LoVo (cell line): ENCODE measurements at regions not wholly inside any gene's neighbourhood (a gene's known extent, or its start where the extent isn't known, plus 50 kb on each side); places are given as distances from the start of the nearest gene placed in this dataset.

Experiments used
- DNase-seq: peaks from one replicate; pipeline ENCODE4 v3.0.0-alpha.2; 2016; ENCODE audit warnings: low spot score

DNA sequence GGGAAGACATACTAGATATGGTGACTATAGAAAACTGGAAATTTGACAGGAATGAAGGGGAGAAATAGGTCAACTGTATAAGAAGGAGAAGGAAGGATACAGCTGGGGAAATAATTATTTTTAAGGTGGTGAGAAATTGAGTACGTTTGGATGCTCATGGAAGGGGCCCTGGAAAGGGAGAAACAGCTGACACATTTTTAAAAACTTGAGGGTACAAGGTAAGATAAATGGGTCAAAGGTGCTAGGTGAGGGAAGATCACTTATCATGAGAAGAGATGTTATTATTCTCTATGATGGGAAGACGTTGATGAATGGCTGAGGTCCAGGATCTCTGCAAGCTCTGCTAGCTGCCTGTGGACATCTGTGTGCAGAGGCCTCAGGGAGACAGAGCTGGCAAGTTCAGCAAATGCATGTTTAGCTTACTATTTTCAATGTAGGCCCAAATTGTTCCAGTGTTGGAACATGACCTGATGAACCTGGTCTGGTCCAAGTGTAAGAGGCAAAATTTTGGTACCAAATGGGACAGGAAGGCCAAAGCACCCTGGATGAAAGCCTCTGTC lies 181.7 kb downstream of the MTRR start:
- DNase-seq: no peak

DNA sequence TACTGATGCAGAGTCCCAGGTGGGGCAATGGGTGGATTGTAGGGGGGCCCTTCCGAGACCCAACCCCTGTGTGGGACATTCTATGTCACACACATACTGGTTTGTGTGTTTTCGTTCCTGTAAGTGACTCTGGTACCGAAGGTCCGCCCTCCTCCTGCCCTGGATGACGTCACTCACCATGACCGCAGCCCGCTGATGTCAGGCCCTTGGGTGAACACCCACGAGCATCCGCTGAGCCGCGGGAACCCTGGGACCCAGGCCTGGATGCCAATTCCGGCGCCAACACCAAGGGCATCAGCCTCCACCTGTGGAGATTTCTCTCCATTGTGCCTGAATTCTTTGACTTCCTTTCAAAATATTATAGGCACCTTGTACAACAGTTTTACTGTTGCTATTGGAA lies 184.3 kb downstream of the MTRR start:
- no peak for DNase-seq

DNA sequence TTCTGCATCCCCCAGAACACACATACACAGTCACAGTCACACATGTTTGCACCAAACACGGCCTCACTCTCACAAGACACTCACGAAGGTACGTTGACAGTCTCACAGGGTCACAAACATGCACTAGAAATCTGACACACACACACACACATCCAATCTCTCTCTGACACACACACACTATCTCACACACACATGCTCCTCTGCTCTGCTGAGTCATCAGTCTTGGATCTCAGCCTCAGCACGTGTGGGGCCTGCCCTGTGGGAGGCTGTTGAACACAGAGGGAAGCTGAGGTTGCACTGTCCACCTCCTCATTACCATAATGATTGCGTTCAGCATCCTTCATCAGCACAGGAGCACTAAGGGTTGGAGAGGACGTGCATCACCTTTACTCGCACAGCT lies 188.8 kb downstream of the MTRR start:
- no peak for DNase-seq

DNA sequence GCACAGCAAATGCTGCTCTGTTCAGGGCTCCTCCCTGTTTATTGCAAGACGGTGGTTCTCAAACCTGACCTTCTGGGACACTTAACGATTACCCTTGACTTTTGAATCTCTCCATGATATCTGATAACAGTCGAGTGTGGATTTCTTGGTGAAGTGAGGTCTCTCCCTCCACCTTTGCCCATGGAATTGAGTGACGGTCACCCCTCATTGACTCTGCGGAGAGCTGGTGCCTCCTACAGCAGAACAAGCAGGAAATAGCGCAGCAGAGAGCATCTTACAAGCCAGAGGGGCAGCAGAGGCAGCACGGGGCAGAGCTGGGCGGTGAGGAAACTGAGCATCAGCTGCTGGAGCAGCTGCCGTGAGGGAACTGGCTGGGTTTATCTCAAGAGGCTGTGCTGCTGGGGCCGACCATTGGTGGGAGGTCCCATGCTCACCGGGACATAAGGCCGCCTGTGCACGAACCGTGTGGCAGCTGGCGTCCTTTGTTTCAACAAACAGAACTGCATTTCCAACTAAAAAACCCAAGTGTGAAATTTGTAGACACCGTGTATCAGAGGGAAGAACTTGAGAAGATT lies 189.8 kb downstream of the MTRR start:
- no peak for DNase-seq

DNA sequence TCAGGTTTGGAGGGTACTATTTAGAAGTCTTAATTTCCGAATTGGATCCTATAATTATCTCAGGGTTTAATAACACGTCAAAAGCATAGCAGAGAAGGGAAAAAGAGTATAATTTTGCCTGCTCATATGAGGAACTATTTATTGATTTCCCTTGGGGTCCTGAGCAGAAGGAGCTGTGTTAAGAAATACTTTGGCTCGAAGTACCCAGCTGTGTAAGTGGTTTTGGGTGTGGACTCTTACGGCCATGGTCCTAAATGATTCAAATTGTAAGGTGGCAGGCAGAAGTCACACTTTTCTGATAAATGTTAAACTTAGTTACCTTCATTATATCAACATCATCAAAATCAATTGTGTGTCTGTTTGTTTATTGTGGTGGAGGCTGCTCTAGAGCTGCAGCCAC lies 190.4 kb downstream of the MTRR start:
- DNase-seq: no peak

DNA sequence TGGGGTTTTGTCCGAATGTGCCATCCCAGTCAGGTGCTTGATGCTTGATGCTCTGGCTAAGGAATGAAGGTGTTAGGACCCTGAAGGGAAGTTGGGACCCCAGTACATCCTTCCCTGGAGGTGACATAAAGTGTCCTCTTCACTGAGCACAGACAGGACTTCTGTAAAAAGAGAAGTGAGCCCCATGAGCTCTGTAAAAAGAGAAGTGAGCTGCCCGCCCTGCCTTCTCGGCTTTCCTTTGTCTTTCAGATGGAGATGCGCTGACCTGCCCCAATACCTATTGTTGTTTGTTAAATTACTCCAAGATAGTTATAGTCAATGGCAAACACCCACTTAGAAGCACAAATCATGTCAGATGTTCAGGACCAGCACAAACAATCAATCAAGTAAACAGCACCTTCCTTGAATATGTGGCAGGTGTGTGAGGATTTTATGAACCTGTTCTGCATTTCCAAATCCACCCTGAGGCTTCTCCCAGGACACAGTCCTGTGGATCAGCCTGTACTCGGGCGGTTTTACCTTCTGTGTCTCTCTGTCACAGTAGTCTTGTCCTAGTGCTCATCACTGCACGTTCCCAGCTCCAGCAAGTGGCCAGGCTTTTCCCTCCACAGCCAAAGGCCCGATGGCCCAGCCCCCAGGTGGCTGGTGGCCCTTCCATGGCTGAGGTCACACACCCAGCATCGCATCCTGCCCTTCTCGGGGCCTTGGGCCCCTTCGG lies 191.4 kb downstream of the MTRR start:
- no peak for DNase-seq

DNA sequence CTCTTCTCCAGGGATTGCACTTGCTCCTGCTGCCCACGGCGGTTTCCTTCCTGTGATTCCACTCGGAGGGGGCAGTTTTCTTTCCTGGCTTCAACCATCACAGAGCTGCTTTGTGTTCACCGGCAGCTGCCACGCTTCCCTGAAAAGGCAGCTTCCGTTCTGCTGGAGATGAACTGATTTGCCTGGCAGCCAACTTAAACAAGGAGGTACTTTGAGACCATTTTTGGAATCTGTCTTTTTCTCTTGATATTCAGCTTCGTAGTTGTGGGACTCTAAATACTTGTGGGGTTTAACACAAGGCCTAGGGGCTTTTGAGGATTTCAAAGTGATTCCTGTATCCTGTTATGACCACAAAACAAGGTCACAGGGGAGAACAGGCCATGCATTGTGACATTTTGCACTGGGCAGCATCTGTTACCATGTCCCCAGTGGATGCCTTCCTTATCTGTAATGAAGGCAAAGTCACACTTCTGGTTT lies 192.0 kb downstream of the MTRR start:
- no peak for DNase-seq

DNA sequence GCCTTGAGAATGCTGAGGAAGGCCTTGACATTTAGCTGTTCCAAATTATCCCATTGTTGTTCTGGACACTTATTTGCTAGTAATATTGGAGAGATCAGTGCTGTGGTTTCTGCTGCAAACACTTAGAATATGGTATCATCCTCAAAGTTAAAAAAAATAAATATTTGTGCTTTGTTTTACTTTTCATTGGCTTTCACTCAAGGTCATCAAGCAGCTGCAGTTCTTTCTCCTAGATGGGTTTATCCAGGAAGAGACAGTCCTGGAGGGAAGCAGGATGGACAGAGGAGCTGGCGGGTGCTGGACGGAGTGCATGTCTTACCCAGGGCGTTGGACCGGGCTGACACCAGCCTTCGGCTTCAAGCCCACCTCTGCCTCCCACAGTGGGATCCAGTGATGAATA lies 193.6 kb downstream of the MTRR start:
- DNase-seq: no peak

DNA sequence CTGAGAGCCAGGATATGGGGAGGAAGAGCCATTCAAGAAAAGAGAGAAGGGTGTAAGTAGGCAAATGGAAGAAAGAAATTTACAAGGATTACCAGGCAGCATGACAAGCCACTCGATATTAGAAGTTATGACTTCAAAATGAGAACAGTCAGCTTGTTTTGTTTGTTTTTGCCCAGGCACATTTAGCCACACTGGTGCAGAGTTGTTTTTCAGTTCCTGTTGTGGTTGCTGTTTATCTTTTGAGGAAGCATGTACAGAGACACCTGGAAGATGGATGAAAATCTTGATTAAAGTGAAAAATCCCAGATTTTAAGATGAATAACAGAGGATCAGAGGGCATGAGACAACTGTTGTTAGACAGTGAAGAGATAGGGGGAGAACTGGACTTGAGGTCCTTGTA lies 199.1 kb downstream of the MTRR start:
- DNase-seq: no peak

DNA sequence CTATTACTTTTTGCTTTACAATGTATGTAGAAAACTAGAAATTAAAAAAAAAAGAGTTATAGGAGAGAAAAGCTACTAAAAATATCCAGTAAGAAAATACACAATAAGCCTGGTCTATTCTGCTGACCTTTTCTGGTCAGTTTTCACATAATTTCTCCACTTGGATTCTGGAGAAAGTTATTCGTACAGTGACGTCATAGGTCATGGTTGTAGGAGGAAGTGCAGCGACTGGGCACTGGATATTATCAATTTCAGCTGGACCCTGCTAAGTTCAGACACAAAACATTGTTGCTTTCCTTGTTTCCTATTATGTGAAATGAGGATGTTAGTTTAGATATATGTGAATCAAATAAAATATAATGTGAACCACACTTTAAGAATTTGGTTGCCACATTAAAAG lies 201.2 kb downstream of the MTRR start:
- no peak for DNase-seq

DNA sequence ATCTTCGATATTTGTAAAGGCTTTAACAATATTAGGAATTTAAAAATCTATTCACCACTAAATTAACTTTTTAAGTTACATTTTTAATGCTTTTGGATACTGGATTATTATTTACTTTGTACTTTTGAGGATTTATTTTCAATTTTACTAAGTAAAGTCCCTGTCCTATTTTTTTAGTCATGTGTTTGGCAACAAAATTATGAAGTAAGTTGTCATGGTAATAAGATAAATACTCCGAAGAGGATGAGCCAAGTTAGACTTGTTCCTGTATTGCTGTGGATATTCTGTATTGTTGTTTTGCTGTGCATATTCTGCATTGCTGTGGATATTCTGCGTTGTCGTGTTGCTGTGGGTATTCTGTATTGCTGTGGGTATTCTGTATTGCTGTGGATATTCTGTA lies 210.1 kb downstream of the MTRR start:
- DNase-seq: no peak

DNA sequence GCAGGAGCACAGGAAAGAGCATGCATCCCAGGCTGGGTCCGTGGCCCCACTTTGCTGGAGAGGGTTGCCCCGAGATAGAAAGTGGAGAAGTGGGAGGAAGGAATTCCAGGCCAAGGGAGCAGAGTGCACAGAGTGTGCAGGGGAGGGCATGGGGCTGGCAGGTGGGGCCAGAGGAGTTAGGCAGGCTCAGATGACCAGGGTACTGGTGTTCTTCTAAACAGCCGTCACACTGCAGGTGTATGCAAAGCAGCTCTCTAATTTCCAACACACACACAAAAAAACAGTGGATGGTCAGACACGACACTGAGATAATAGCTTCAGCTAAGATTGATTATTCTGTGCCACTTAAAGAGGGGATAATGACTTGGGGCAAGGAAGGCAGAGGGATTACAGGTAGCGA lies 212.2 kb downstream of the MTRR start:
- no peak for DNase-seq

DNA sequence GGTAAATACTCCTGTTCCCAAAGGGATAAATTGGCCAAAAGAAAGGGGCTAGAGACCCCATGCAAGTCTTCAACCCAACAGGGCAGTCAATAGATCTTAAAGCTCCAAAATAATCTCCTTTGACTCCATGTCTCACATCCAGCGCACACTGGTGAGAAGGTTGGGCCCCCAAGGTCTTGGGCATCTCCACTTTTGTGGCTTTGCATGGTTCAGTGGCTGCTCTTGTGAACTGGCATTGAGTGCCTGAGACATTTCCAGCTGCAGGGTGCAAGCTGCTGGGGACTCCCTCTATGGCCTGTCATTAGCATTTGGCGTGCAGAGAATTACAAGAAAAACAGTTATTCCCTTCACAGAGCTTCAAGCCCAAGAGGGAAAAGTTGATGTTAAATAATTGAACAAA lies 224.7 kb downstream of the MTRR start:
- DNase-seq: no peak

DNA sequence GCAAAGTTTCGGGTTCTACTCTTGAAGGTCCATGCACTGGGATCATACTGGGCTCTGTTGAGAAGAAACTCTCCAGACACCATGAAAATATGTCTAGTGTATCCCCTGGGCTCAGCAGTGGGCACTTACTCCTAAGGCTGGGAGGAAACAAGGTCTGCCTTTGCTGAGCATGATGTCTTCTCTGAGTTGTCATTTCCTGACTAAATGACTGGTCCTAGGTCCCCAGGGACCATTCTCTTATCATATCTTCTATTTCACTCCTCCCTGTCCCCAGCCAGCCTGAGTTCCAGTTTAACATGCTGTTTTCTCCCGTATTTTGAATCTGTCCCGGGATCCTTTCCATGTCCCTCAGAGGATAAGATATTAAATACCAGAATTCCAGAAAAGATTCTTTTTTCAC lies 225.4 kb downstream of the MTRR start:
- DNase-seq: no peak

DNA sequence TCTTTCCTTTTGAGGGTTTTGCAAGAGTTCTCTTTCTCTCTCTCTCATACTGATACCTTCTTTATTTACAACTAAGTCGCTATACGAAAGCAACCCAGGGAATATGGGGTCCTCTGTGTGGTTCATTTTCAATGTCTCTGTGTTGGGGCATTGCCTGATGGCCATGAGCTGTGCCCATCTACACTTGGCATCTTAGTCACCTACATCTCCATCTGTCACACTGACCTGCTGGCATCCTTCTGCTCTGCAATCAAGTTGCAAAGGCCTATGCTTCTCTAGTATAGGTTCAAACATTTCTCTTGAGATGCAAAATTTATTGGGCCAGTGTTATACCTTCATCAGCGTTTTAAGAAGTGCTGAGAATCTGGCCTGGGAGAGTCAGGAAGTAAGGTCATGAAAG lies 228.2 kb downstream of the MTRR start:
- DNase-seq: no peak

DNA sequence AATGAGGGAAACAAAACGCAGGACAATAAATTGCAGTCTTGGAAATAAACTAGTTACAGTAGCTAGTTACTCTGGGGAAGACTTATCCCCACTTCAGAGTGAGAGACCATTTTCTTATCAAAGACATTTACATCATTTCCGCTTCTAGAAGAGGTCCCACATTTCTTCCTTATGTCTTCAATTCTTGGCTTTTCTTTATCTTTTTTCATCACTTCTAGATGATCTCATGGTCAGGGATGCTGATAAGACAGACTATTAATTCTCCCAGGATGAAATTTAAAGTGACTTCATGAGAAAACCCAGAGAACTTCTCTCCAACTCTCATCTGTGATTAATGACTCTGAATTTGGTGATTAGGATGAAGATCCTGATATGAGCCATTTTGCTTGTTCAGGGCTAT lies 229.1 kb downstream of the MTRR start:
- DNase-seq: no peak

DNA sequence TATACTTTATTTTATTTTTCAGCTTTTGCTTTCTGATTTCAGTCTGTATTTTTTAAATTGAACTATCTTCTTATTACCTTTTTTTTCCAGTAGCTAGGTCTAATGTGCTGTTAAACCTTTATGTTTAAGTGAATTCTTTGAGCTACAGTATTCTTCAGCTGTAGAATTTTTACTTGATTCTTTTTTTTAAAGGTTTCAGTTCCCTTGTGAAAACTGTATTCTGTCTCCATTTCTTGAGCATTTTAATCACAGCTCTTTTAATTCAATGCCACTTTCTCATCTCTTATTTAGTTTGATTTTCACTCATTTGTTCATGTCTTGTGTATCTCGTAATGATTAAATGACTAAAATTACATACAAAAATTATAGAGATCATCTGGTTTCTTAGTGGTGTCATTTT lies 233.8 kb downstream of the MTRR start:
- no peak for DNase-seq

DNA sequence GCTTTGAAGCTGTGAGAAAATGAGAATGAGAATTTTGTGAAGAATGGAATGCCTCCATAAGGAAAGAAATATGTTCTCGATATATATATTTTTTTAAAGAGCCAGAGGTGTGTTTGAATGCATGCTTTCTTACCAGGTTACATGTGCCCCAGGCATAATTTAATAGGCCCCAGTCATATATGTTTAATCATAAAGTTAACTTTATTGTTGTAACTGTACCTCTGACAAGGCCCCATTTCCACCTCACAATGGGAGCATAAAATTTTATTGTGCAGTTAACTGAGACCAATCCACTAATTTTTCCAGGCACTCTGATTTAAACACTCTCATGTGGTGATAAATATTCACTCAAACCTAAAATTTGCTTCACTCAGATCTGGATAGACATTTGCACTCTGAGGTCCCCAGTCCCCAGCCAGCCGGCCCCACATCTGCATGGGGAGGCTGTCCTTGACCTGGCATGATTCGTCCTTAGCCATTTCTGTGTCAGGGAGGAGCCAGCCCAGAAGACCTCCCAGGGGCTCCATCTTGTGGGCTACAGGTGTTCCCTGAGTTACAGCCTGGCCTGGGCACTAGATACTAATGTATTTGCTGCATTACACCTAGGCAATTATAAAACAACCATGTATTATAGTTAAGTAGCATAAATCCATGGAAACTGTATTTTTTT lies 245.8 kb downstream of the MTRR start:
- DNase-seq: no peak

DNA sequence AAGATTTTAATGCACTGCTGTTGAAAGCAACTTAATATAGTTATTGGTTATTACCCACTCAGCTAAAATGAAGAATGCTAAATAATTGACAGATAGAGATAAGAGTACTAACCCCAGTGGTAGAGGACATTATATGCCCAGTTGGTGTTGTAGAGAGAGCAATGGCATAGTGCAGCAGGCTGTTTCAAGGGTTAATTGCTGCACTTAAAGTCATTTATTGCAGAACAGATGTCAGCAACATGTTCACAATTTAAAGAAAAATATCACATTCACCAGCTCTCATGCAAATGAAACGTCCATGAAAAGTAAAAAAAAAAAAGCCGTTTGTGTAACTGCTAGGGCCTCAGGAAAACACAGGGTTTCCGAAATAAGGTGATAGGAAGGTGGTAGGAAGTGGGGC lies 254.6 kb downstream of the MTRR start:
- DNase-seq: no peak

DNA sequence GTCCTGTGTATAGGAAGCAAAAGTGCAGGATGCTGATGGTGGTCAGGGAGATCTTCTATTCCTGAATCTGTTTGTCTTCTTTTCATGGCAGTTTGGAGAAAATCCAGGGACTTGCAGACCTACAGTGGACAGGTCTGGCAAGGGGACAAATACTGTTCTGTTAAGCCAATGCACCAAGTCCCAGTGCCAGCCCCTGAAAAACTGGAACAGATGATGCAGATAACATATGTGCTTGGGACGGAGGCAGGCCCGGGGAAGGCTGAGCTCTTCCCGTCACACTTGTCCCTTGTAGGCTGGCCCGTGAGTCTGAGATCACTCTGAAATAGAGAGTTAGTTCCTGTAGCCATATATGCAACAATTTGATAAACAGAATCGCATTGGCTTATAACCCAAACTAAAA lies 265.7 kb downstream of the MTRR start:
- DNase-seq: no peak

DNA sequence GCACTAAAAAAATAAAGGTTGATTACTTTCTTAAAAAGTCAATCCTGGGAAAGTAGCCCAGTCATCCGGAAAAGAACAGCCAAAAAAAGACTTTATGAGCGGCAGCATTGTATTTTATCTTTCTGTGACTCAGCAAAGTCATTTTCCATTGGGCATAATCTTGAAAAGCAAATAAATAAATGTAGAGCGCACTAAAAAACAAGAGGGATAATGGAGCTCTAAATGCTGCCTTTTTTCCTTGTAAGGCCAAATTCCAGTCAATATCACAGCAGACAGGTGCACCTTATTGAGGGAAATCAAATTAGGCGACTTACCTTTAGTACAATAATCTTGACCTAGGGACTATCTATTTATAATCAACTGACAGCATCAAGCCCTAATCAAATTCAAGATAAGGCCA lies 266.8 kb downstream of the MTRR start:
- peak; percentile 28 for DNase-seq

DNA sequence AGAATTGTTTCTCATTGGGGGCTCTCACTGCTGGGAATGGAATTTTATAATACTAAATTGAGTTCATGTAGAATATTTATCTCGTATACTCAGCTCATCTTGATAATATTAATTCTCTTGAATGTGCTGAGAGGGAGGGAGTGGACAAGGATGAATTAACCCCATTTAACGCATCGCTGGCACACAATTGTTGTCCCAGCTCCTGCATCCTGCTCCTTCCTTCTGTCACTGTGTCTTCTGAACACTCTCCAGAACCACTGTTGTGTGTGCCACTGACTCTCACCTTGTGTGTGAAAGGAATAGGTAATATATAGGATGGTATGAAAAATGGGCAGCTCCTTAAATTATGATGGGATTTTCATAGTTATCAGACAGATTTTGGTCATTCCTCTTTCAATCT lies 267.3 kb downstream of the MTRR start:
- DNase-seq: no peak

DNA sequence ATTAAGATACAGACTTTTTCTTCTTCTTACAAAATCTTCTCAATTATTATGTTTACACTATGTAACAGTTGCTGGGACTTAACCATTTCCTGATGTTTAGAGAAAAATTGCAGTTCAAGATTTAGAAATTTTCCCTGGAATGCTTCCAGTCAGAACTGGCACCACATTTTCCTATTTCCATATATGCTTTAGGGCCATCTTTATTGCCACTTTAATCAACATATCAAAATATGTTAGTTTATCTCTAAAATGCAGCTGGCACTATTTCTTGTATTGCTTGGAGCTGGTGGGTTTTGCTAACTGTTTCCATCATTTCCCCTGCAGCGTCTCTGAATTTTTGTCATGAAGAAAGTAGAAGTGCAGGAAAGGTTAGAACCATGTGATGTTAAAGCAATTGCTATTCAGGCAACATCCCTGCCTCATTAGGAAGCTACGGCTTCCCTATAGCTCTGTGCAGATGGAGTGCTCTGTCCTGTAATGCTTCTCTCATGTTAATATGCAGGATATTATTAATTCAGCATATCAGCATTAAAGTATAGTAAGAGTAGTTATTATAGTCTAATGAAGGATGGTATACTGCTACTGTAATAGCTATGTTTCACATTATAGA lies 269.1 kb downstream of the MTRR start:
- DNase-seq: no peak
